Panc1 (cell line): ENCODE measurements at regions not wholly inside any gene's neighbourhood (a gene's known extent, or its start where the extent isn't known, plus 50 kb on each side); places are given as distances from the start of the nearest gene placed in this dataset.

ENCODE experiments used
- ATAC-seq: fragments of 200-7000 bp; cut with Tn5 transposase; 2 replicates; pipeline ENCODE4 v1.9.1; 2020; ENCODE audit warnings: mild to moderate bottlenecking, moderate library complexity
- BruUV-seq: library from RNA; stranded (reverse); fragments of 400-500 nt; replicated peaks from 2 replicates; lab custom pipeline; 2021; lab: Mats Ljungman, UMichigan
- CTCF ChIA-PET: fragments of 300-600 bp; sonication (Branson Sonifier 250); formaldehyde crosslinking; loops from one replicate; lab custom pipeline; 2022; ENCODE audit warnings: antibody characterized with exemption; lab: Charles Lee
- POLR2A ChIA-PET: fragments of 300-600 bp; sonication (Branson Sonifier 250); formaldehyde crosslinking; loops from one replicate; lab custom pipeline; 2022; ENCODE audit warnings: antibody characterized with exemption; lab: Charles Lee
- DNase-seq: peaks from one replicate; pipeline ENCODE4 v3.0.0-alpha.2; 2010; ENCODE audit warnings: low read depth, low spot score
- H3K27ac ChIP-seq: 2 replicates; pipeline ENCODE4 v1.5.1; 2011; ENCODE audit warnings: mild to moderate bottlenecking, low read length, inconsistent platforms
- H3K27me3 ChIP-seq: fragments of 200-500 bp; sonication (Bioruptor generic); 2 replicates; pipeline ENCODE4 v1.6.0; 2014; ENCODE audit warnings: low read length, inconsistent platforms; ENCODE audit not compliant: control insufficient read depth, insufficient read depth
- H3K36me3 ChIP-seq: fragments of 200-500 bp; sonication (Bioruptor generic); 2 replicates; pipeline ENCODE4 v1.5.1; 2014; ENCODE audit warnings: inconsistent platforms, mild to moderate bottlenecking, low read length, moderate library complexity; ENCODE audit not compliant: control insufficient read depth, insufficient read depth
- H3K4me1 ChIP-seq: 2 replicates; pipeline ENCODE4 v1.5.1; 2011; ENCODE audit warnings: inconsistent platforms, mild to moderate bottlenecking, low read length, moderate library complexity; ENCODE audit not compliant: control insufficient read depth, insufficient read depth
- H3K4me3 ChIP-seq, 2 experiments: 2 replicates each; pipeline ENCODE4 v1.5.1; 2011 to 2012; ENCODE audit warnings: low read depth in 2 of 2, low read length in 2 of 2, mild to moderate bottlenecking in 2 of 2, inconsistent platforms in 1 of 2, moderate library complexity in 1 of 2
- H3K9me3 ChIP-seq: fragments of 200-500 bp; sonication (Bioruptor generic); 2 replicates; pipeline ENCODE4 v1.5.1; 2014; ENCODE audit warnings: low read depth, mild to moderate bottlenecking, inconsistent platforms, low read length, moderate library complexity; ENCODE audit not compliant: control insufficient read depth, insufficient read depth
- CTCF ChIP-seq: fragments of 450-650 bp; IDR thresholded peaks from 2 replicates; pipeline ENCODE4 v1.5.1; 2017; ENCODE audit warnings: mild to moderate bottlenecking
- POLR2AphosphoS5 ChIP-seq: IDR thresholded peaks from 2 replicates; pipeline ENCODE4 v1.6.1; 2012; ENCODE audit warnings: mild to moderate bottlenecking, low read depth, low read length, moderate library complexity
- REST ChIP-seq, 2 experiments: IDR thresholded peaks; 2 replicates each; pipeline ENCODE4 v1.6.1; 2011 to 2012; ENCODE audit warnings: low read depth in 2 of 2, control low read depth in 1 of 2, low read length in 1 of 2, mild to moderate bottlenecking in 1 of 2, moderate library complexity in 1 of 2; ENCODE audit not compliant: insufficient read depth in 1 of 2
- SIN3A ChIP-seq: IDR thresholded peaks from 2 replicates; pipeline ENCODE4 v1.6.1; 2012; ENCODE audit warnings: low read depth, mild to moderate bottlenecking, low read length, moderate library complexity, borderline replicate concordance; ENCODE audit not compliant: insufficient read depth
- TCF7L2 ChIP-seq: IDR thresholded peaks from 2 replicates; pipeline ENCODE4 v1.6.1; 2011; ENCODE audit warnings: mild to moderate bottlenecking, low read depth, low read length, inconsistent platforms
- in situ Hi-C: cut with HindIII; loops from 2 replicates; pipeline ENCODE4 v1.10.0; 2016; ENCODE audit warnings: low sequenced_read_pairs, low pct_unique_long_range_greater_than_20kb
- intact Hi-C: fragments of 100-400 bp; cut with micrococcal nuclease; formaldehyde crosslinking; loops from one replicate; pipeline ENCODE4 v1.10.0; 2022; ENCODE audit not compliant: unreplicated experiment

- intact Hi-C loops, result no loop called here
- ATAC-seq (no peak), DNase-seq (no peak)
- POLR2A ChIA-PET, result no interaction called here
- H3K27me3 ChIP-seq, result no peaks in the 10 kb centered on the region
- TF ChIP-seq SIN3A (no peak), CTCF (no peak), TCF7L2 (no peak), POLR2AphosphoS5 (no peak), REST (IDR thresholded peaks at IDR 0.05; ENCODE audit: insufficient read depth in 1 of 2, low read depth in 2 of 2, low read length in 1 of 2) (no peak)
- no peak overlapping the region for H3K27ac ChIP-seq
- in situ Hi-C loops, result no loop called here
- BruUV-seq, result no TSS peak
- no peaks in the 10 kb centered on the region; the same call in 1 of the 2 replicates for H3K36me3 ChIP-seq
- no peaks in the 10 kb centered on the region for H3K4me1 ChIP-seq
- CTCF ChIA-PET, result no interaction called here
- no peak overlapping the region for H3K4me3 ChIP-seq
- no peaks in the 10 kb centered on the region for H3K9me3 ChIP-seq
Measured at GRCh38 chr2:52964916-52965530, 802.6 kb upstream of the CHAC2 start.

- Histone ChIP-seq H3K4me1 (no peaks in the 10 kb centered on the region), H3K4me3 (no peak overlapping the region), H3K9me3 (no peaks in the 10 kb centered on the region), H3K27ac (no peak overlapping the region), H3K36me3 (no peaks in the 10 kb centered on the region; the same call in 1 of the 2 replicates), H3K27me3 (no peaks in the 10 kb centered on the region)
- TF ChIP-seq TCF7L2 (no peak), POLR2AphosphoS5 (no peak), SIN3A (no peak)
- BruUV-seq, result no TSS peak
- no peak for DNase-seq
- no peak for ATAC-seq
- ChIA-PET CTCF (no interaction called here), POLR2A (no interaction called here)
- in situ Hi-C loops (no loop called here), intact Hi-C loops (no loop called here)
Measured at GRCh38 chr2:52961403-52961802, 806.2 kb upstream of the CHAC2 start.

GRCh38 chr2:52960881-52961280 is 806.7 kb upstream of the CHAC2 start:
- no peak for DNase-seq
- intact Hi-C loops, result no loop called here
- Histone ChIP-seq H3K9me3 (no peaks in the 10 kb centered on the region), H3K36me3 (no peaks in the 10 kb centered on the region), H3K27ac (no peak overlapping the region), H3K4me3 (no peak overlapping the region), H3K27me3 (no peaks in the 10 kb centered on the region), H3K4me1 (no peaks in the 10 kb centered on the region)
- ChIA-PET POLR2A (no interaction called here), CTCF (no interaction called here)
- no peak for ATAC-seq
- in situ Hi-C loops, result no loop called here
- no TSS peak for BruUV-seq
- TF ChIP-seq SIN3A (no peak), CTCF (no peak), TCF7L2 (no peak), REST (IDR thresholded peaks at IDR 0.05; ENCODE audit: insufficient read depth in 1 of 2, low read depth in 2 of 2, low read length in 1 of 2) (no peak), POLR2AphosphoS5 (no peak)
